H9 (cell line): ENCODE measurements at regions not wholly inside any gene's neighbourhood (a gene's known extent, or its start where the extent isn't known, plus 50 kb on each side); places are given as distances from the start of the nearest gene placed in this dataset.
"Not testable (repeated sequence)": the region's sequence is repeated elsewhere in the genome, so short reads cannot be mapped to it uniquely, and the experiment has no call there.

Source experiments
- DNase-seq: peaks from one replicate; pipeline ENCODE4 v3.0.0-alpha.2; 2017
- H2AFZ ChIP-seq: one replicate; pipeline ENCODE4 v1.6.1; 2013; ENCODE audit warnings: mild to moderate bottlenecking, low read length, control low read depth, moderate library complexity
- H2AK5ac ChIP-seq: 2 replicates; pipeline ENCODE4 v1.6.1; 2013; ENCODE audit warnings: low read length, control low read depth, mixed read lengths; ENCODE audit not compliant: insufficient read length
- H2BK120ac ChIP-seq: one replicate; pipeline ENCODE4 v1.6.1; 2013; ENCODE audit warnings: low read depth, mild to moderate bottlenecking, low read length, control low read depth, inconsistent platforms; ENCODE audit not compliant: poor library complexity, severe bottlenecking
- H2BK12ac ChIP-seq: 2 replicates; pipeline ENCODE4 v1.6.1; 2013; ENCODE audit warnings: low read length, control low read depth, mixed read lengths, low read depth; ENCODE audit not compliant: insufficient read length
- H2BK15ac ChIP-seq: 2 replicates; pipeline ENCODE4 v1.6.1; 2013; ENCODE audit warnings: low read depth, low read length, control low read depth
- H2BK20ac ChIP-seq: one replicate; pipeline ENCODE4 v1.6.1; 2013; ENCODE audit warnings: low read depth, mild to moderate bottlenecking, low read length, control low read depth, inconsistent platforms; ENCODE audit not compliant: poor library complexity, severe bottlenecking
- H2BK5ac ChIP-seq: 2 replicates; pipeline ENCODE4 v1.6.1; 2013; ENCODE audit warnings: low read length, control low read depth, mixed read lengths; ENCODE audit not compliant: insufficient read length
- H3K14ac ChIP-seq: 2 replicates; pipeline ENCODE4 v1.6.1; 2013; ENCODE audit warnings: low read length, control low read depth; ENCODE audit not compliant: insufficient read depth
- H3K18ac ChIP-seq: 2 replicates; pipeline ENCODE4 v1.6.1; 2013; ENCODE audit warnings: low read depth, mild to moderate bottlenecking, mixed read lengths, low read length, control low read depth; ENCODE audit not compliant: insufficient read length
- H3K23ac ChIP-seq: 2 replicates; pipeline ENCODE4 v1.6.1; 2013; ENCODE audit warnings: low read length, control low read depth, mixed read lengths, low read depth; ENCODE audit not compliant: insufficient read length
- H3K23me2 ChIP-seq: 2 replicates; pipeline ENCODE4 v1.6.1; 2013; ENCODE audit warnings: low read depth, mild to moderate bottlenecking, mixed read lengths, low read length, control low read depth; ENCODE audit not compliant: insufficient read length, poor library complexity, severe bottlenecking
- H3K27ac ChIP-seq: 2 replicates; pipeline ENCODE4 v1.5.1; 2013; ENCODE audit warnings: low read length, control low read depth, mixed read lengths, low read depth; ENCODE audit not compliant: insufficient read length
- H3K27me3 ChIP-seq: 2 replicates; pipeline ENCODE4 v1.6.1; 2013; ENCODE audit warnings: low read length, control low read depth, inconsistent platforms; ENCODE audit not compliant: insufficient read depth
- H3K4ac ChIP-seq: 2 replicates; pipeline ENCODE4 v1.6.1; 2013; ENCODE audit warnings: low read depth, mild to moderate bottlenecking, control low read depth, inconsistent platforms, low read length, moderate library complexity
- H3K4me1 ChIP-seq: 2 replicates; pipeline ENCODE4 v1.6.1; 2013; ENCODE audit warnings: low read length, control low read depth, inconsistent platforms; ENCODE audit not compliant: insufficient read depth
- H3K4me2 ChIP-seq: 2 replicates; pipeline ENCODE4 v1.6.1; 2013; ENCODE audit warnings: low read length, control low read depth, mixed read lengths; ENCODE audit not compliant: insufficient read length, insufficient read depth
- H3K56ac ChIP-seq: 2 replicates; pipeline ENCODE4 v1.6.1; 2013; ENCODE audit warnings: low read depth, mild to moderate bottlenecking, mixed read lengths, low read length, control low read depth; ENCODE audit not compliant: insufficient read length
- H3K79me1 ChIP-seq: 2 replicates; pipeline ENCODE4 v1.6.1; 2013; ENCODE audit warnings: low read depth, mild to moderate bottlenecking, moderate library complexity, low read length, control low read depth, inconsistent platforms; ENCODE audit not compliant: insufficient read depth, poor library complexity, severe bottlenecking
- H3K79me2 ChIP-seq: 2 replicates; pipeline ENCODE4 v1.6.1; 2013; ENCODE audit warnings: low read length, control low read depth, inconsistent platforms; ENCODE audit not compliant: insufficient read depth
- H3K9ac ChIP-seq: 2 replicates; pipeline ENCODE4 v1.6.1; 2013; ENCODE audit warnings: low read length, control low read depth, mixed read lengths; ENCODE audit not compliant: insufficient read length; ENCODE audit errors: extremely low read depth
- H3K9me3 ChIP-seq: one replicate; pipeline ENCODE4 v1.6.1; 2013; ENCODE audit warnings: low read depth, low read length, inconsistent platforms; ENCODE audit not compliant: control insufficient read depth
- H3T11ph ChIP-seq: one replicate; pipeline ENCODE4 v1.6.1; 2013; ENCODE audit warnings: mild to moderate bottlenecking, low read length, control low read depth, inconsistent platforms
- H4K20me1 ChIP-seq: one replicate; pipeline ENCODE4 v1.6.1; 2013; ENCODE audit not compliant: control insufficient read depth, insufficient read length, insufficient read depth
- H4K5ac ChIP-seq: 2 replicates; pipeline ENCODE4 v1.6.1; 2013; ENCODE audit warnings: low read depth, mild to moderate bottlenecking, mixed read lengths, low read length, control low read depth; ENCODE audit not compliant: insufficient read length
- H4K8ac ChIP-seq: replicated peaks from 2 replicates; pipeline ENCODE4 v1.6.1; 2013; ENCODE audit warnings: low read length, control low read depth, mixed read lengths, low read depth; ENCODE audit not compliant: insufficient read length
- H4K91ac ChIP-seq: 2 replicates; pipeline ENCODE4 v1.6.1; 2013; ENCODE audit warnings: low read depth, mild to moderate bottlenecking, moderate library complexity, mixed read lengths, low read length, control low read depth; ENCODE audit not compliant: insufficient read length
- H3K27ac Mint-ChIP-seq, 3 experiments: 2 replicates in 2 of 3; 3 replicates in 1 of 3; pipeline ENCODE4 v1.8.0; 2020 to 2021; ENCODE audit warnings: mixed read lengths in 3 of 3, mild to moderate bottlenecking in 1 of 3, moderate library complexity in 1 of 3
- H3K27me3 Mint-ChIP-seq: 2 replicates; pipeline ENCODE4 v1.8.0; 2021; ENCODE audit warnings: low read depth, mild to moderate bottlenecking, moderate library complexity, mixed read lengths
- H3K36me3 Mint-ChIP-seq, 3 experiments: 2 replicates in 2 of 3; 3 replicates in 1 of 3; pipeline ENCODE4 v1.8.0; 2020 to 2021; ENCODE audit warnings: low read depth in 3 of 3, mixed read lengths in 3 of 3; ENCODE audit not compliant: insufficient read depth in 1 of 3
- H3K4me1 Mint-ChIP-seq, 2 experiments: 2 replicates each; pipeline ENCODE4 v1.8.0; 2020; ENCODE audit warnings: mixed read lengths in 2 of 2
- H3K4me3 Mint-ChIP-seq, 2 experiments: 2 replicates in 1 of 2; 3 replicates in 1 of 2; pipeline ENCODE4 v1.8.0; 2020 to 2021; ENCODE audit warnings: mild to moderate bottlenecking in 2 of 2, mixed read lengths in 2 of 2, moderate library complexity in 1 of 2
- H3K9me3 Mint-ChIP-seq, 2 experiments: 2 replicates in 1 of 2; 3 replicates in 1 of 2; pipeline ENCODE4 v1.8.0; 2020; ENCODE audit warnings: mild to moderate bottlenecking in 2 of 2, mixed read lengths in 2 of 2, moderate library complexity in 1 of 2
- WGBS: extraction: QIAGEN DNeasy Blood & Tissue Kit; methylation state at CpG from one replicate; pipeline ENCODE4 v1.1.7; 2013; ENCODE audit warnings: missing lambda C conversion rate, low lambda C conversion rate, mixed read lengths; ENCODE audit not compliant: insufficient read length; ENCODE audit errors: extremely low coverage; 5-methylcytosine and 5-hydroxymethylcytosine counted together
- TF ChIP-seq, protein P1 (sequence below): fragments of 200-600 bp; sonication (generic); conservative IDR thresholded peaks from 3 replicates; pipeline ENCODE4 v1.8.0; 2021; ENCODE audit warnings: antibody characterized with exemption, mild to moderate bottlenecking

DNA sequence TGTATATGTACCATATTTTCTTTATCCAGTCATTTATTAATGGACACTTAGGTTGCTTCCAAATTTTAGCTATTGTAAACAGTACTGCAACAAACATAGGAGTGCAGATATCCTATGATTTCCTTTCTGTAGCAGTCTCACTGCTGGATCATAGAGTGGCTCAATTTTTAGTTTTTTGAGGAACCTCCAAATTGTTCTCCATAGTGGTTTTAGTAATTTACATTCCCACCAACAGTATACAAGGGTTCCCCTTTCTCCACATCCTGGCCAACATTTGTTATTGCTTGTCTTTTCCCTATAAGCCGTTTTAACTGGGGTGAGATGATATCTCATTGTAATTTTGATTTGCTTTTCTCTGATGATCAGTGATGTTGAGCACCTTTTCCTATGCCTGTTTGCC lies 114.3 kb downstream of the TMEM17 start:
- Histone ChIP-seq H3K18ac (no peak overlapping the region), H4K5ac (no peak overlapping the region), H3K4ac (no peak overlapping the region), H2BK12ac (no peak overlapping the region), H4K20me1 (no peaks in the 10 kb centered on the region), H3K9ac (no peak overlapping the region), H4K8ac (no peak overlapping the region), H2BK5ac (no peak overlapping the region), H2AK5ac (no peak overlapping the region), H3K14ac (no peak overlapping the region), H3K9me3 (no peaks in the 10 kb centered on the region), H3T11ph (no peak overlapping the region), H2BK15ac (no peak overlapping the region), H3K79me2 (no peaks in the 10 kb centered on the region), H3K27ac (no peak overlapping the region), H4K91ac (no peak overlapping the region), H2BK20ac (no peak overlapping the region), H3K56ac (no peak overlapping the region), H3K79me1 (no peaks in the 10 kb centered on the region), H2BK120ac (no peak overlapping the region), H3K23ac (no peak overlapping the region), H3K27me3 (no peaks in the 10 kb centered on the region), H3K4me1 (no peaks in the 10 kb centered on the region), H2AFZ (no peak overlapping the region), H3K4me2 (no peak overlapping the region), H3K23me2 (no peaks in the 10 kb centered on the region)
- DNase-seq = no peak
- TF ChIP-seq, protein P1, sequence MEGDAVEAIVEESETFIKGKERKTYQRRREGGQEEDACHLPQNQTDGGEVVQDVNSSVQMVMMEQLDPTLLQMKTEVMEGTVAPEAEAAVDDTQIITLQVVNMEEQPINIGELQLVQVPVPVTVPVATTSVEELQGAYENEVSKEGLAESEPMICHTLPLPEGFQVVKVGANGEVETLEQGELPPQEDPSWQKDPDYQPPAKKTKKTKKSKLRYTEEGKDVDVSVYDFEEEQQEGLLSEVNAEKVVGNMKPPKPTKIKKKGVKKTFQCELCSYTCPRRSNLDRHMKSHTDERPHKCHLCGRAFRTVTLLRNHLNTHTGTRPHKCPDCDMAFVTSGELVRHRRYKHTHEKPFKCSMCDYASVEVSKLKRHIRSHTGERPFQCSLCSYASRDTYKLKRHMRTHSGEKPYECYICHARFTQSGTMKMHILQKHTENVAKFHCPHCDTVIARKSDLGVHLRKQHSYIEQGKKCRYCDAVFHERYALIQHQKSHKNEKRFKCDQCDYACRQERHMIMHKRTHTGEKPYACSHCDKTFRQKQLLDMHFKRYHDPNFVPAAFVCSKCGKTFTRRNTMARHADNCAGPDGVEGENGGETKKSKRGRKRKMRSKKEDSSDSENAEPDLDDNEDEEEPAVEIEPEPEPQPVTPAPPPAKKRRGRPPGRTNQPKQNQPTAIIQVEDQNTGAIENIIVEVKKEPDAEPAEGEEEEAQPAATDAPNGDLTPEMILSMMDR = no peak
- no CpG with 5 or more reads among the region's 1 CpG for WGBS
- peaks cover 5 to 11% of the 10 kb centered on the region in 2 experiments for H3K9me3 Mint-ChIP-seq
- peaks cover under 1 to 2% (median 2%) of the 10 kb centered on the region in 3 experiments; a peak in 4 of 7 replicates for H3K36me3 Mint-ChIP-seq
- no peak overlapping the region for H3K4me3 Mint-ChIP-seq
- peaks cover 9 to 15% of the 10 kb centered on the region in 2 experiments for H3K4me1 Mint-ChIP-seq
- H3K27ac Mint-ChIP-seq = no peak overlapping the region
- H3K27me3 Mint-ChIP-seq = no peaks in the 10 kb centered on the region; the same call in 1 of the 2 replicates

DNA sequence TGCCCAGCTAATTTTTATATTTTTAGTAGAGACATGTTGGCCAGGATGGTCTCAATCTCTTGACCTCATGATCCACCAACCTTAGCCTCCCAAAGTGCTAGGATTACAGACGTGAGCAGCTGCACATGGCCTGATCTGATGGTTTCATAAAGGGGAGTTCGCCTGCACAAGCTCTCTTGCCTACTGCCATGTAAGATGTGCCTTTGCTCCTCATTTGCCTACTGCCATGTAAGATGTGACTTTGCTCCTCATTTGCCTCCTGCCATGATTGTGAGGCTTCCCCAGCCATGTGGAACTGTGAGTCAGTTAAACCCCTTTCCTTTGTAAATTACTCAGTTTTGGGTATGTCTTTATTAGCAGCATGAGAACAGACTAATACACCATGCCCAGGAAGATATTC lies 119.6 kb downstream of the TMEM17 start:
- H2AFZ ChIP-seq, H2BK5ac ChIP-seq, H3K56ac ChIP-seq, H3K79me2 ChIP-seq, H3T11ph ChIP-seq, H2BK20ac ChIP-seq, H4K20me1 ChIP-seq, H3K4ac ChIP-seq, H3K79me1 ChIP-seq, H3K9me3 ChIP-seq, H2BK12ac ChIP-seq, H3K4me3 Mint-ChIP-seq, H2BK120ac ChIP-seq, H3K27ac Mint-ChIP-seq, DNase-seq, H3K23ac ChIP-seq, H4K5ac ChIP-seq, H3K27me3 ChIP-seq, H3K4me1 ChIP-seq, H3K4me2 ChIP-seq, H2BK15ac ChIP-seq, H3K18ac ChIP-seq, H3K27ac ChIP-seq, H3K14ac ChIP-seq, H4K8ac ChIP-seq, H2AK5ac ChIP-seq, H4K91ac ChIP-seq, H3K9ac ChIP-seq, H3K23me2 ChIP-seq, H3K27me3 Mint-ChIP-seq: not testable (repeated sequence)
- H3K9me3 Mint-ChIP-seq = peaks cover 10 to 22% of the 10 kb centered on the region in 2 experiments
- no CpG with 5 or more reads among the region's 2 CpGs for WGBS
- peaks cover 4 to 20% (median 11%) of the 10 kb centered on the region in 3 experiments for H3K36me3 Mint-ChIP-seq
- peaks cover 7 to 15% of the 10 kb centered on the region in 2 experiments for H3K4me1 Mint-ChIP-seq
